HG02642 (cell line): ENCODE measurements at regions not wholly inside any gene's neighbourhood (a gene's known extent, or its start where the extent isn't known, plus 50 kb on each side); places are given as distances from the start of the nearest gene placed in this dataset.

ENCODE experiments used
- ATAC-seq: cut with Tn5 transposase; IDR thresholded peaks from one replicate; pipeline ENCODE4 v1.9.1; 2021; ENCODE audit warnings: mild to moderate bottlenecking; ENCODE audit not compliant: unreplicated experiment, poor library complexity

DNA sequence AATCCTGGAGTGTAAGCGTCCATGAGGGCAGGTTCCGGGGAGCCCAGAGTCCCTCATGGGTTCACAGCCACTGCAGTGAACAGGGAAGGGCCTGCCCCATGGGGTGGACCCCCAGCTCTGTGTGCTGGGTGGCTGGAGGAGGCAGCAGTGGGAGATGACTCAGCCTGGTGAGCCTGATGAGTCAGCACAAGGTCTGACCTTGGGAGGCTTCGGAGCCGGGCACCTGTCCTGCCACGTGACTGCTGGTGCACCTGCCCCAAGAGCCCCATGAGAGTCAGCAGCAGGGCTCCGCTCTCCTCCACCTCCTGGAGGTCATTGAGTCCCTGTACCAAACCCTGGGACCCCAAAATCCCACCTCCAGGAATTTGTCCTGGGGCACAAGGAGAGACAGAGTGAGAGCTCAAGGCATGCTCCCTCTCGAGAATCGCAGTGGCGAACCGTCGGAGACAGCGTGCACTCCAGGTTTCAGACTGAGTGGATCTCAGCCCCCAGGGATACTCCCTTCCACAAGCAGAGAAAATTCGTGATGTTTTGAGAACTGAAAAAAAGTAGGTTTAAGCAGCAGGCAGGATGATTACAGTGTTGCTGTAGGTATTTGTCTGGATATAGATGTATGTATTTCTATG lies 1221.7 kb downstream of the BRD1 start:
- ATAC-seq, result no peak

DNA sequence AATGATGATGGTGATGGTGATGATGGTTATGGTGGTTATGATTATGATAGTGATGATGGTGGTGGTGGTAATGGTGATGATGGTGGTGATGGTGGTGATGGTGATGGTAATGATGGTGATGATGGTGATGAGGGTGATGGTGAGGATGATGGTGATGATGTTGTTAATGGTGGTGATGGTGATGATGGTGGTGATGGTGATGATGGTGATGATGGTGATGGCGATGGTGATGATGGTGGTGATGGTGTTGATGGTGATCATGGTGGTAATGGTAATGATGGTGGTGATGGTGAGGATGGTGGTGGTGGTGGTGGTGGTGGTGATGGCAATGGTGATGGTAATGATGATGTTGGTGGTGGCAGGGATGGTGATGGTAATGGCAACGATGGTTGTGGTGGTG lies 1222.5 kb downstream of the BRD1 start:
- no peak for ATAC-seq

DNA sequence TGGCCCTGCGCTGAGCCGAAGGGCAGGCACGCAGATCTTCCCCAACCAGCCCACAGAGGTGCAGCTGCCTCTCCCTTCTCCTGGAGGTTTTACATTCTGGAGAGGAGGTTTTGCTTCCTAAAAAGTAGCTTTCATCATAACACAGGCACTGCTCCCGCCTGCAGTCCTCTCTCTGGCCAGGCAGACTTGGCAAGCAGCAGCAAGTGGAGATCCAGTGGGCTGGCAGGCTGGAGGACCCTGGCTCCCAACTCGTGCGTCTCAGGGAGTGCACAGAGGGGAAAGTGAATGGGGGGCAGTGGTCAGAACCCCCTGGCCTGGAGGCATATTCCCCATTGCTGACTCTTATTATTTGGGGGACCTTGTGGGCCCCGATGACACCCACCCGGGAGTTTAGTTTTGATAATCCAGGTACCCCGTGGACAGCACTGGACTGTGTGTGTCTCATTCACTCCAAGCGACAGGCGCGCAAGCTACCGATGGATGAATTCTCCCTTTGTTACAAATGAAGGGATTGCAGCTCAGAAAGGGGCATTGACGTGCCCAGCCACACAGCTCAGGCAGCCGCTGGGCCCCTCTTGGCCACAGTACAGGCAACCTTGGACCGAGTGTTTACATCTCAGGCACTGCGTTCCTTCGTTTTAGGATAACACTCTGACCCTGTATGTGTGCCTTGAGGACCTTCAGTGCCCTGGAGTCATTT lies 1223.9 kb downstream of the BRD1 start:
- ATAC-seq, result no peak

DNA sequence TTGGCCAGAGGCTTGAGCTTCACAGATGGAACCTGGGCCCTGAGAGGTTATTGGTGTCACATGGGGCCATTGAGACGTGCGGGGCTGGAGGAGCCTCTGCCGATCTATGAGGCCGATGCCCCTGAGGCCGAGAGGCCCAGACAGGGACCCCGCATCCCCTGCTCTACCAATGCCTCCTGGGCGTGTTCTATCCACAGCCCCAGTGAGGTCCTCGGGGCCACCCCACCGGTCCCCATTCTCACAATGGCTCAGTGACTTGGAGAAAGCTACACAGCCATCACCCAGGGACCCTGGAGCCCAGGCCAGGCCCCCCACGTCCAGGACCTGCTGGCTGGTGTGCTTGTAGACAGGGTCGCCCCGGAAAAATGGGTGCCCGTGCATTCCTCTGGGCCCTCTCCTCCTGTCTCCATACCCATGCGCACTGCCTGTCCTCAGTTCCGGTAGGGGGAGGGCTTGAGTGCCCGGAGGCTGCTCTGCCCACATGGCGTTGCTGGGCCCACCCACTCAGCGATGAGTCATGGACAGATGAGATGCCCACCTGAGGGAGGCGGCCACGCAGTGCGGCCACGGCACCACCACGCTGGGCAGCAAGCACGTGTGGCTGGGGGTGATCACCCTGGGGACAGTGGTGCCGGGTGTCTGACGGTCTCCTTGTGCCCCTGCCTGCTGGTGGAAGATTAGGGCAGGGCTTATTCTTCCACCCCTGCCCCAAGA lies 1224.7 kb downstream of the BRD1 start:
- ATAC-seq, result no peak

DNA sequence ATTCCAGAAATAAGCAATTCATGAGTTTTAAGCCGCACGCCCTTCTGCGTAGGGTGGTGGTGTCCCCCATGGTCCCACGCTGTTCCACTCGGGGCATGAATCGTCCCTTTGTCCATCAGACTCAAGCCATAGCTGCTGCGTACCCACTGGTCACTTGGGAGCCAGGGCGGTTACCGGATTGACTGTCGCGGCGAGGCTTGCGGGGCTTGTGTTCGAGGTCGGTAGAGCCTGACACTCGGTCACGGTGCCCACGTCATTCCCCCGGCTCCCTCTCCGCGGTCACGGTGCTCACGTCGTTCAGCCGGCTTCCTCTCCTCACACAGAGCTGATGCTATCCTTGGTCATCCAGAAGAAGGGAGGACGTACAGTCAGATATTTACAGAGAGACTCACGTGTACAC lies 1227.0 kb downstream of the BRD1 start:
- ATAC-seq, result no peak

DNA sequence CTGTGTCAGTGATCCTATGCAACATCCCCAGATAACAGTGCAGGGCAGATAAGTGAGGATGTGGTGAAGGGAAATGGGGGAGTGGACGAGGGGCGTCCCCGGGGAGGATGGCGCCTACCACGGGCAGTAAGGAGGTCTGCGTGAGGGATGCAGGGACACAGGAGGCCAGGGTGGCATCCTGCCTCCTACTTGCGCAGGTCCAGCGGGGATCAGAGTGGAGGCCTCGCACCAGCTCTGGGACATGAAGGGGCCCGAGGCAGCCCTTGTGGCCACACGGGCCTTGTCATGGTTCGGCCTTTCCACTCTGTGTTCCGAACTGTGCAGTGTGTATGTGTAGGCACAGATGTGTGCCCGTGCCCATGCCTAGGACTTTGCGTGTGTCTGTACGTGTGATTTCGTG lies 1227.5 kb downstream of the BRD1 start:
- no peak for ATAC-seq

DNA sequence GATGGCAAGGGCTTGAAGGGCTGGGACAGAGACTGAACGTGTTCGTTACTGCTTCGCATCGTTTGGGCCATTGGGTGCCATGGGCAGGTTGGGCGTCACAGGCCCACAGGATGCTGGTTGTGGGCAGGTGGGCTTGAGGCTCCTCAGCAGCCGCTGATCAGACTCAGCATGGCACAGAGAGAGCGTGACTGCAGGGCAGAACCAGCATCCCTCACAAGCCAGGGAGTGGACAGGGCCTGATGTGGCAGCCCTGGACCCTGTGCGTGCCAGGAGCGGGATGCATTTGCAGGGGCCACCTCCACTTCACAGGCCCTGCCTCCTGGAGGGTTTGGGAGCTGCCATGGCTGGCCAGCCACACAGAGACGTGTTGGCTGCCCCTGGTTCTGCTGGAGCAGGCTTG lies 1228.3 kb downstream of the BRD1 start:
- ATAC-seq, result no peak

DNA sequence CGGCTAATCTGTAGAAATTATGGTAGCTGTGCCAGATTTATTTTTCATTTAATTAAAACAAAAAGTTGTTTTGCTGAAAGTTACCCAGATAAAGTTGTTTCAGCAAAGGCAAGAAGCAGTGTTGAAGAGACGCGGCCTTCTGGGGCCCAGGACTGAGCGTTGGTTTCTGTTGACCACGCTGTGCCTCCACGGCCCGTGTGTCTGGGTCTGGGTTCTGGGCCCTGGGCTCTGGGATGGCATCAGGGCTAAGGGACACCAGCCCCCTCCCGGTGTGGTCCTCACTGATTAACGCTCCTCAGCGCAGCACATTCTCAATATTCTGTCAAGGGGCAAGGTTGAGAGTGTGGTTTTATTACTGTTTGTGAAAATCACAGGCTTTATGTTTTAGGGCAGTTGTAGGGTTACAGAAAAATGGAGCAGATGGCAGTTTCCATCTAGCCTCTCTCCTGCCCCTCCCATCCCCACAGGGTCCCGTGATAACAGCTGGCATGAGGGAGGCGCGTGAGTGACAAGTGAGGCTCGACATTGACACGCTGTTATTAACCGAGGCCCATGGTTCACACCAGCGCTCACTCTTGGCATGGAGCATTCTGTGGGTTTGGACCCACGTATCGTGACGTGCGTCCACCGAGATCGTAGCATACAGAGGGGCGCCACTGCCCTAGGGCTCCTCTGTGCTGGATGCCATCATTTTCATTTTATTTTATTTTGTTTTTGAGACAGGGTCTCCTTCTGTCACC lies 1231.4 kb downstream of the BRD1 start:
- no peak for ATAC-seq

DNA sequence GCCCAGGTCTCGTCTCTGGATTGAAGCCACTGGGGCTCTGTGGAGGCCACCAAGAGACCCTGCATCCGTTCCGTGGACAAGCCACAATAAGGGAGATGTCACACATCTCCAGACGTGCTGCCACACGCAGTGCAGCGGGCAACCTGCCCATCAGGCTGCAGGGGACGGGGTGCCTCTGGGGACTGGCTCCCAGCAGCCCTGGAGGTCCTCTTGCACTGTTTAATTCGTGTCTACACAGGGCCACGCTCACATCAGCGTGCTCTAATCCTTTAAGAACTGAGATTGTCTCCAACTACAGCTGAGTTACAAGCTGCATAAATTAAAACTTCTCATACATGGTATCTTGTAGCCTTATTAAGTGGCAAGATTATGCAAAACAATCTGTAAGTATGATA lies 1232.2 kb downstream of the BRD1 start:
- ATAC-seq, result no peak

DNA sequence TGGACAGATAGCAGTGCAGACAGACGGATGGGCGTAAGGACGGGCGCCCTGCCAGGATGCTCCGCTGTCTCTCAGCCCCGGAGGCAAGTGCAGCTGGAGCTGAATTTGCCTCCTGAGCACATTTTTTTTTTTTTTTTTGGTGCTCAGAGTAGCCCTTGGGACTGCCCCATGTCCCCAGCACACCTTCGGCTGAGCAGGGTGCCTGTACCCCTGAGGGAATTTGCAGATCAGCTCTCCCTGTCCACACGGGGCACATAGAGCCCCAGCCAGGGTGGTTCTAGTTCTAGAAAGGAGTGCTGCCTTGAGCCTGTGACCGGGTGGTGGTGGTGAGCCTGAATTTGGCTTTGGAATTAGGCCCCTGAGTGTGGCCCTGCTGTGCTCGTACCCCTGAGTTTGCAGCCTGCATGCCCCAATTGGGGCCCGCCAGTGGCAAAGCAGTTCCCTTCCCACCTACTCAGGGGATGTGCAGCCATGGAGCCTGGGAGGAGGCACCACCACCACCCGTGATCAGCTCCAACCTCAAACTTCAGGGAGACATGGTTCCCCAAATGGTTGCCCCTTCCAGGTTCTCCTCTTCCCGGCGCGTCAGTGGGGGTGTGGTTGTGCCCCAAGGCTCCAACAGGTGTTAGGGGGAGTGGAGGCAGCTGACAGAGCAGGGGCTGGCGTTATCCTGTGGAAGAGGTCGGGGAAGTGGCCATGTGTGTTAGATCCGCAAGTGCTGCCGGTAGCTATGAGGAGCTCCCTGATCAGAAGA lies 1232.7 kb downstream of the BRD1 start:
- ATAC-seq, result no peak

DNA sequence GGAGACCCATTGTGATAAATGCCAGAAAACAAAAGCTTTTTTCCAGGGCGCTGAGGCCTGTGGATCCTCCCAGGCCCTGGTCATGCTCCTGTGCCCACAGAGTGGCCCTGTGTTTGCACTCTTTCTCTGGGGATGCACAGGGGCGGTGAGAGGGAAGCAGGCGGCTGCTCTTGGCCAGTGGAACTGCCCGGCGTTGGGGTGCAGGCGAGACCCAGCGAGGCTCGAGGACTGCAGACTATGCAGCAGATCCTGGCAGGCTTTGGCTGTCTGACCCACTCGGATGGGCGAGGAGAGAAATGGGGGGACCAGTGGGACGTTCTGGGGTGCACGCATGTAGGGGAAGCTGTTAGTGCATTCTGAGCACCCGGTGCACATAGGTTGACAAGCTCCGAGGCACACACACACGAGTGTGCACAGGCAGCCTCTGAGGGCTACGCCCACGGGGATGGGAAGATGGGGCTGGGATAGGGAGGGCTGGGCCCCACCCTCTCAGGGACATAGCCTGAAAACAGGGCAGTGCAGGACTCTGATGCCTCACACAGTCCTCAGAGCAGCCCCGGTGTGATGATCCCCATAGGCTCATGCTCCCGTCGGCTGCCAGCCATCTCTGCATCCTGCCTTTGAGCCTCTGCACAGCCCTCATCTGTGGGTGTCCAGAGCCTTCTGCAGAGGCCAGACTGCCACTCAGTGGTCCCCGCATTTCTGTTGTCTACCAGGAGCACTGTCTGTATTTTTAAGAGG lies 1233.5 kb downstream of the BRD1 start:
- ATAC-seq, result no peak

DNA sequence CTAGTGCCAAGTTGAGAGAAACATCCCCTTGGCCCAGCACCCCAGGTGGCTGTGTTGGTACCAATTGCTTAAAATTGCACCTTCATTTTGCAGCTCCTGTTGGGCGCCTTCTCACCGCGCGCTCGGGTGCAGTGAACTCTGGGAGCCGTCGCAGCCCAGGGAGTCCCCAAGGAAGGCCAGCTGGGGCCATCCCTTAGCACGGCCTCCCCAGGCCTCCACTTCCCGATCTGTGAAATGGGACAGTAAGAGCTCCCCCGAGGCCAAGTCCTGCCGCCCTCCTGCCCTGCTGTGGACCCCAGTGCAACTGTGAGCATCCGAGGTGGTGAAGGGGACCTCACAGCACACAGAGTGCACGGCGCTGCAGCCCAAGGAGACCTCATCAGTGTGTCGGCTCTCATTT lies 1234.1 kb downstream of the BRD1 start:
- ATAC-seq, result no peak

DNA sequence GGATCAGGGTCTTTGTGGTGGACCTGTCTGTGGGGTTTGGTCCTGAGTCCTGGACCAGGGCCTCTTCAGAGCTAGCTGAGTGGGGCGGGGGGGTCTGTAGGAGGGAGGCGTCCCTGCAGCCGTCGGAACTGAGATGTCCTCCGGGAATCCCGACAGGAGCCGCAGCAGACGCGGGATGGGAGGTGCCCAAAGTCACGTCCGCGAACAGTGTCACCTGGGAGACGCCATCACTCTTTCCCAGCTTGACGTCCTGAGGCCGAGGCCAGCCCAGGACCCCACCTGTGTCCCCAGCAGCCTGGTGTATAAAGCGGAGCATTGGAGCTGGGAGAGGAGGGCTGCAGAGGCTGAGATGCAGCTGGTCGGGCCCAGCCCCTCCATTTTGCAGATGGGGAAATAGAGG lies 1234.7 kb downstream of the BRD1 start:
- ATAC-seq, result no peak

DNA sequence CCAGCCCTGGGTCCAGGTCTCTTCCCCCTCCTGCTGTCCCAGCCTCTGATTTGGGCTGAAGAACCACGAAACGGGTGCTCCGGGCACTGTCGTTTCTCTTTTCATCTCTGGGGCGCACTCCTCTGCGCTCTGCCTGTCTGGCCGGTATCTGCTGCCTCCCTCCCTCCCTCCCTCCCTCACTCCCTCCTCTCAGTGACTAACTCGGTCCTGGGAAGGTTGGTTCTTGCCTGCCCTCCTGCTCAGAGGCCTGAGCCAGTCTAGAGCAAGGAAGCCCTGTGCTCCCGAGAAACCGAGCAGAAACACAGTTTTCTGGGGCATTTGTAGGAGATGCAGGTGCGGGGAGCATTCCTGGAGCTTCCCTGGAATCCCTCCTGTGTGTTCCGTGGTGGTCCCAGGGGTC lies 1235.2 kb downstream of the BRD1 start:
- no peak for ATAC-seq

DNA sequence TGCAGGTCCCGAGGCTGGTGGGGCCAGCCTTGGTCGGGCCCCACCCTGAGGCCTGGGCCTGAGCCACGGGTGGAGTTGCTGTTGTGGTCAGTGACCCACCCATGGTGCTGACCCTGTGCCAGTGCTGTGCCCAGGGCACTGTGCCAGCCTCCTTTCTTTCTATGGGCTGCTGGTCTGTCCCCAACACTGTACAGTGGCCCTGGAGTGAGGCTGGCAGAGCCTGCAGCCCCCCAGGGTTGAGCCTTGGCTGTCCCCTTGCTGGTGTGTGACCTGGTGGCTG lies 1235.7 kb downstream of the BRD1 start:
- ATAC-seq, result no peak

DNA sequence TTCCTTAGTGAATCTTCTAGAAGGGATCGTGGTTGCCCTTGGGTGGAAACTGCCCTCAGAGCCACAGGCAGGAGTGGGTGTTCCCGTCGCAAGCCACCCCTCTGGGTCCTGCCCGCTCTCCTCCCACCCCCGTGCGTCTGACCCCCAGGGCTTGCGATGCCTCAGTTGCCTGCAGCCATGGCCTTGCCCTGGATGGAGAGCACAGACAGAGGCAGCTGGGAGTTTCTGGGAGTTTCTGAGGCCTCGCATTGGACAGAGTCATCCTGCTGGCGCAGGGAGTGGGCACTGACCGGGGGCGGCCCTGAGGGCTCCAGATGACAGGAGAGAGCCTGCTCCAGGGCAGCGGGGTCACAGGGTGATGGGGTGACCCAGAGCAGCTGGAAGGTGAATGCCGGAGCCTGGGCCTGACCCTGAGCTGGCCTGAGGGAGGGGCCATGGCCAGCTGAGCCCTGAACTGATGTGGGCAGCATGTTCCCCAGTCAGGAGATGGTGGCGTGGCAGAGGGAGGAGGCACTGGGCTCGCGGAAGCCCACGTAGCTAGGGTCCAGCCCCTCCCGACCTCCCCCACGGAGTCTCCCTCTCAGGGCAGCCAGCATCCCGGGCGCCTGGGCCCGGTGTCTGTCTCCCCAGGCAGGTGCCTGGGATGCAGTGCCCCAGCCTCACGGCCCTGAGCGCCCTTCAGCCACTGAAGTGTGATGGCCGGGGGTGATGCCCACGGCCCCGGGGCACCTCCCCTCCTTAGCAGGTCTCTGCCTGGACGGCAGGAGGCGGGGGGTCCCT lies 1236.2 kb downstream of the BRD1 start:
- ATAC-seq, result no peak

DNA sequence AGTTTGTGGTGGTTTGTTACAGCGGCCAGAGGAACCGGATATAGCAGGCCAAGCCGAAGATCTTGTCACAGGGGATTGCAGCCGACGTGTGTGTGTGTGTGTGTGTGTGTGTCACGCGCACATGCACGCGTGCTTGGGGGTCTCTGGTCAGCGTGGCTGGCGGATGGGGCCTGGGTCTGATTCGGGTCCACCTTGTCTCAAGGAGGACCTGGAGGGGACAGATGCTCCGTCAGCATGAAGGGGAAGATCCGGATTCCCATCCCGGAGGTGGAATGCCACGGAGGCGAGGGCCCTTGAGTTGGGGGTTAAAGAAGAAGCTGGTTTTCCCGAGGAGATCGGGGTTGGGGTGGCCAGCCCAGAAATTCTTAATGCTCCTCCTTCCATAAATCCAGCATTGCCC lies 1237.8 kb downstream of the BRD1 start:
- no peak for ATAC-seq

DNA sequence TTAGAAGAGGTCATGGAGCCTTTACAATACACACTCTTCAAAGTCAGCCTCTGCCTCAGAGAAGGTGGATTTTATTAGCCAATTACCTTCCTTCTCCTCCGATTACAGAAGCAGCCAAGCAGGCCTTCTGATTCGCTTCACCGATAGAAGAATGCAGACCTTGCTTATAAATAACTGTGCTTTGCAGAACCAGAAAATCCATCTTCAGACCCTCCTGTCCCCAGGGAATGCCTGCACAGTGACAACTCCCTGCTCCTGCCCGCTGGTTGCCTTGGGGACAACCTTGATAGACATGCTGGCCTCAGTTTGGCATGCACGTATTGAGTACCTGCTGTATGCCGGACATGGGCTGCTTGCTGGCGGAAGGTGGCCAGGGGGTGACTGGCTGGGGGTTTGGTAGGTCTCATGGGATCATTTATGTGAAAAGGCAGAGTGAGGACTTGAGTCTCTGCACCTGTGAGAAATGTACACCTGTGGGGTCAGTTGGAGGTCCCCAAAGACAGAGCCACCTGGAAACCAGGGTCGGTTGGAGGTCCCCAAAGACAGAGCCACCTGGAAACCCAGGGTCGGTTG lies 1238.7 kb downstream of the BRD1 start:
- no peak for ATAC-seq
